H9 (cell line): ENCODE measurements at regions not wholly inside any gene's neighbourhood (a gene's known extent, or its start where the extent isn't known, plus 50 kb on each side); places are given as distances from the start of the nearest gene placed in this dataset.

Experiments
- DNase-seq: peaks from one replicate; pipeline ENCODE4 v3.0.0-alpha.2; 2017
- H2AFZ ChIP-seq: one replicate; pipeline ENCODE4 v1.6.1; 2013; ENCODE audit warnings: mild to moderate bottlenecking, low read length, control low read depth, moderate library complexity
- H2AK5ac ChIP-seq: 2 replicates; pipeline ENCODE4 v1.6.1; 2013; ENCODE audit warnings: low read length, control low read depth, mixed read lengths; ENCODE audit not compliant: insufficient read length
- H2BK120ac ChIP-seq: one replicate; pipeline ENCODE4 v1.6.1; 2013; ENCODE audit warnings: low read depth, mild to moderate bottlenecking, low read length, control low read depth, inconsistent platforms; ENCODE audit not compliant: poor library complexity, severe bottlenecking
- H2BK12ac ChIP-seq: 2 replicates; pipeline ENCODE4 v1.6.1; 2013; ENCODE audit warnings: low read length, control low read depth, mixed read lengths, low read depth; ENCODE audit not compliant: insufficient read length
- H2BK15ac ChIP-seq: 2 replicates; pipeline ENCODE4 v1.6.1; 2013; ENCODE audit warnings: low read depth, low read length, control low read depth
- H2BK20ac ChIP-seq: one replicate; pipeline ENCODE4 v1.6.1; 2013; ENCODE audit warnings: low read depth, mild to moderate bottlenecking, low read length, control low read depth, inconsistent platforms; ENCODE audit not compliant: poor library complexity, severe bottlenecking
- H2BK5ac ChIP-seq: 2 replicates; pipeline ENCODE4 v1.6.1; 2013; ENCODE audit warnings: low read length, control low read depth, mixed read lengths; ENCODE audit not compliant: insufficient read length
- H3K14ac ChIP-seq: 2 replicates; pipeline ENCODE4 v1.6.1; 2013; ENCODE audit warnings: low read length, control low read depth; ENCODE audit not compliant: insufficient read depth
- H3K18ac ChIP-seq: 2 replicates; pipeline ENCODE4 v1.6.1; 2013; ENCODE audit warnings: low read depth, mild to moderate bottlenecking, mixed read lengths, low read length, control low read depth; ENCODE audit not compliant: insufficient read length
- H3K23ac ChIP-seq: 2 replicates; pipeline ENCODE4 v1.6.1; 2013; ENCODE audit warnings: low read length, control low read depth, mixed read lengths, low read depth; ENCODE audit not compliant: insufficient read length
- H3K23me2 ChIP-seq: 2 replicates; pipeline ENCODE4 v1.6.1; 2013; ENCODE audit warnings: low read depth, mild to moderate bottlenecking, mixed read lengths, low read length, control low read depth; ENCODE audit not compliant: insufficient read length, poor library complexity, severe bottlenecking
- H3K27ac ChIP-seq: 2 replicates; pipeline ENCODE4 v1.5.1; 2013; ENCODE audit warnings: low read length, control low read depth, mixed read lengths, low read depth; ENCODE audit not compliant: insufficient read length
- H3K27me3 ChIP-seq: 2 replicates; pipeline ENCODE4 v1.6.1; 2013; ENCODE audit warnings: low read length, control low read depth, inconsistent platforms; ENCODE audit not compliant: insufficient read depth
- H3K4ac ChIP-seq: 2 replicates; pipeline ENCODE4 v1.6.1; 2013; ENCODE audit warnings: low read depth, mild to moderate bottlenecking, control low read depth, inconsistent platforms, low read length, moderate library complexity
- H3K4me1 ChIP-seq: 2 replicates; pipeline ENCODE4 v1.6.1; 2013; ENCODE audit warnings: low read length, control low read depth, inconsistent platforms; ENCODE audit not compliant: insufficient read depth
- H3K4me2 ChIP-seq: 2 replicates; pipeline ENCODE4 v1.6.1; 2013; ENCODE audit warnings: low read length, control low read depth, mixed read lengths; ENCODE audit not compliant: insufficient read length, insufficient read depth
- H3K56ac ChIP-seq: 2 replicates; pipeline ENCODE4 v1.6.1; 2013; ENCODE audit warnings: low read depth, mild to moderate bottlenecking, mixed read lengths, low read length, control low read depth; ENCODE audit not compliant: insufficient read length
- H3K79me1 ChIP-seq: 2 replicates; pipeline ENCODE4 v1.6.1; 2013; ENCODE audit warnings: low read depth, mild to moderate bottlenecking, moderate library complexity, low read length, control low read depth, inconsistent platforms; ENCODE audit not compliant: insufficient read depth, poor library complexity, severe bottlenecking
- H3K79me2 ChIP-seq: 2 replicates; pipeline ENCODE4 v1.6.1; 2013; ENCODE audit warnings: low read length, control low read depth, inconsistent platforms; ENCODE audit not compliant: insufficient read depth
- H3K9ac ChIP-seq: 2 replicates; pipeline ENCODE4 v1.6.1; 2013; ENCODE audit warnings: low read length, control low read depth, mixed read lengths; ENCODE audit not compliant: insufficient read length; ENCODE audit errors: extremely low read depth
- H3K9me3 ChIP-seq: one replicate; pipeline ENCODE4 v1.6.1; 2013; ENCODE audit warnings: low read depth, low read length, inconsistent platforms; ENCODE audit not compliant: control insufficient read depth
- H3T11ph ChIP-seq: one replicate; pipeline ENCODE4 v1.6.1; 2013; ENCODE audit warnings: mild to moderate bottlenecking, low read length, control low read depth, inconsistent platforms
- H4K20me1 ChIP-seq: one replicate; pipeline ENCODE4 v1.6.1; 2013; ENCODE audit not compliant: control insufficient read depth, insufficient read length, insufficient read depth
- H4K5ac ChIP-seq: 2 replicates; pipeline ENCODE4 v1.6.1; 2013; ENCODE audit warnings: low read depth, mild to moderate bottlenecking, mixed read lengths, low read length, control low read depth; ENCODE audit not compliant: insufficient read length
- H4K8ac ChIP-seq: replicated peaks from 2 replicates; pipeline ENCODE4 v1.6.1; 2013; ENCODE audit warnings: low read length, control low read depth, mixed read lengths, low read depth; ENCODE audit not compliant: insufficient read length
- H4K91ac ChIP-seq: 2 replicates; pipeline ENCODE4 v1.6.1; 2013; ENCODE audit warnings: low read depth, mild to moderate bottlenecking, moderate library complexity, mixed read lengths, low read length, control low read depth; ENCODE audit not compliant: insufficient read length
- H3K27ac Mint-ChIP-seq, 3 experiments: 2 replicates in 2 of 3; 3 replicates in 1 of 3; pipeline ENCODE4 v1.8.0; 2020 to 2021; ENCODE audit warnings: mixed read lengths in 3 of 3, mild to moderate bottlenecking in 1 of 3, moderate library complexity in 1 of 3
- H3K27me3 Mint-ChIP-seq: 2 replicates; pipeline ENCODE4 v1.8.0; 2021; ENCODE audit warnings: low read depth, mild to moderate bottlenecking, moderate library complexity, mixed read lengths
- H3K36me3 Mint-ChIP-seq, 3 experiments: 2 replicates in 2 of 3; 3 replicates in 1 of 3; pipeline ENCODE4 v1.8.0; 2020 to 2021; ENCODE audit warnings: low read depth in 3 of 3, mixed read lengths in 3 of 3; ENCODE audit not compliant: insufficient read depth in 1 of 3
- H3K4me1 Mint-ChIP-seq, 2 experiments: 2 replicates each; pipeline ENCODE4 v1.8.0; 2020; ENCODE audit warnings: mixed read lengths in 2 of 2
- H3K4me3 Mint-ChIP-seq, 2 experiments: 2 replicates in 1 of 2; 3 replicates in 1 of 2; pipeline ENCODE4 v1.8.0; 2020 to 2021; ENCODE audit warnings: mild to moderate bottlenecking in 2 of 2, mixed read lengths in 2 of 2, moderate library complexity in 1 of 2
- H3K9me3 Mint-ChIP-seq, 2 experiments: 2 replicates in 1 of 2; 3 replicates in 1 of 2; pipeline ENCODE4 v1.8.0; 2020; ENCODE audit warnings: mild to moderate bottlenecking in 2 of 2, mixed read lengths in 2 of 2, moderate library complexity in 1 of 2
- CTCF ChIP-seq: fragments of 200-600 bp; sonication (generic); conservative IDR thresholded peaks from 3 replicates; pipeline ENCODE4 v1.8.0; 2021; ENCODE audit warnings: antibody characterized with exemption, mild to moderate bottlenecking
- WGBS: extraction: QIAGEN DNeasy Blood & Tissue Kit; methylation state at CpG from one replicate; pipeline ENCODE4 v1.1.7; 2013; ENCODE audit warnings: missing lambda C conversion rate, low lambda C conversion rate, mixed read lengths; ENCODE audit not compliant: insufficient read length; ENCODE audit errors: extremely low coverage; 5-methylcytosine and 5-hydroxymethylcytosine counted together

DNA sequence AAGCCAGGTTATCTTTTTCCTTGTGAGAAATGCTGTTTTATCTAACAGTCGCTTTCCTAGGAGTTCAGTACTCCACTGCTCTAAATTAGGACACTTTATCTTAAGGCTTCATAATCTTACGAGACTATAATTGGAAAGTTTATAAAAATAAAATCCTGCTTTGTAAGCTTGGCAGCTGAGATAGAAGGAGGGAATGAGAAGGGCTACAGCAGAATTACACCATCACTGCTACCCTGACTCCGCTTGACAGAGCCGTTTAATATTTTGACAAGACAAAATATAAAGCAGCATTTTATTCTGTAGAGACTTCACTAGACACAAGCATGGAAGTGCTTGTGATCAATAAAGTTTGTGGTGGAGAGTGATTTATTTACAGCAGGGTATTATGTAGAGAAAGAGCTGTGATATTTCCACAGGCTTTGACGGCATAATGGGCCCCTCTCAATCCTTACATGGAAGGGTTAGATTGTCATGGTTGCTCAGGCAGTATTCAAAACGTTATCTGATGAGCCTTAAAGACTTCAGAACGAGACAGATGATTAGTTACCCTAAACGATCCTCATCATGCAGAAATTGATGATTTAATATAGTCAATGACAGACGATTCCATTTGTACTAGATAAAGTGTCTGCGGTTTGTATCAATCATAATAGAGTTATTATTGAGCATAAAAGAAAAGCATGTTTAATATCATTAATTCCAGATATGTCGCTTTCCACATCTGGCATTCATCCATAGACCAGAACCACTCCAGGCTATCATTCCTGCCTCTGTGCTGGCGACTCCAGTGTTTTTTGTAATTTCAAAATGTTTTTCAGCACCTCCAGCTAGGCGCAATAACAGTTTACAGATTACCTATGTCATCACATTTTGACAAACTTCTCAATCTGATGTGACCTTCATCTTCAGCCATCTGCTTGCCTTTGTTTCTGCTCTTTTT, 242.2 kb downstream of the FIGN start:
- no peak overlapping the region for H2AFZ ChIP-seq
- no peak overlapping the region for H4K8ac ChIP-seq
- H3K4ac ChIP-seq: no peak overlapping the region
- no peak overlapping the region for H4K91ac ChIP-seq
- no peak overlapping the region for H2BK12ac ChIP-seq
- no peak overlapping the region for H3K4me2 ChIP-seq
- H3K23ac ChIP-seq: no peak overlapping the region
- H3K56ac ChIP-seq: no peak overlapping the region
- WGBS: no CpG with 5 or more reads among the region's 13 CpGs
- peaks cover 0 to 3% of the 10 kb centered on the region in 2 experiments; a peak in 2 of 5 replicates for H3K9me3 Mint-ChIP-seq
- no peak for TF ChIP-seq CTCF
- no peaks in the 10 kb centered on the region for H3K23me2 ChIP-seq
- no peaks in the 10 kb centered on the region for H3K9me3 ChIP-seq
- H3K79me2 ChIP-seq: no peaks in the 10 kb centered on the region
- no peaks in the 10 kb centered on the region for H3K27me3 ChIP-seq
- H3K36me3 Mint-ChIP-seq: peaks cover 0 to 7% (median 0%) of the 10 kb centered on the region in 3 experiments; a peak in 3 of 7 replicates
- no peak for DNase-seq
- H3K27ac ChIP-seq: no peak overlapping the region
- H4K20me1 ChIP-seq: no peaks in the 10 kb centered on the region
- no peak overlapping the region for H2BK20ac ChIP-seq
- H3K4me3 Mint-ChIP-seq: no peak overlapping the region
- no peak overlapping the region for H4K5ac ChIP-seq
- H2BK120ac ChIP-seq: no peak overlapping the region
- H2AK5ac ChIP-seq: no peak overlapping the region
- H3K27me3 Mint-ChIP-seq: no peaks in the 10 kb centered on the region
- H3K4me1 ChIP-seq: no peaks in the 10 kb centered on the region; the same call in 1 of the 2 replicates
- H3K9ac ChIP-seq: no peak overlapping the region
- H3T11ph ChIP-seq: no peak overlapping the region
- peaks cover 5 to 6% of the 10 kb centered on the region in 2 experiments; a peak in 2 of 4 replicates for H3K4me1 Mint-ChIP-seq
- no peaks in the 10 kb centered on the region for H3K79me1 ChIP-seq
- no peak overlapping the region for H2BK15ac ChIP-seq
- no peak overlapping the region for H3K18ac ChIP-seq
- H2BK5ac ChIP-seq: no peak overlapping the region
- H3K27ac Mint-ChIP-seq: no peak overlapping the region
- no peak overlapping the region for H3K14ac ChIP-seq
